Caco-2 (cell line): ENCODE measurements at regions not wholly inside any gene's neighbourhood (a gene's known extent, or its start where the extent isn't known, plus 50 kb on each side); places are given as distances from the start of the nearest gene placed in this dataset.

Experiments used
- BruUV-seq: library from RNA; stranded (reverse); fragments of 400-500 nt; replicated peaks from 2 replicates; lab custom pipeline; 2021; lab: Mats Ljungman, UMichigan
- CTCF ChIA-PET: fragments of 300-600 bp; sonication (Branson Sonifier 250); formaldehyde crosslinking; loops from one replicate; lab custom pipeline; 2022; ENCODE audit warnings: antibody characterized with exemption; lab: Charles Lee
- POLR2A ChIA-PET: fragments of 300-600 bp; sonication (Branson Sonifier 250); formaldehyde crosslinking; loops from one replicate; lab custom pipeline; 2022; ENCODE audit warnings: antibody characterized with exemption; lab: Charles Lee
- DNase-seq, 2 experiments: peaks; one replicate each; pipeline versions ENCODE4 v3.0.0 to v3.0.0-alpha.2; 2020 to 2022
- H3K27me3 ChIP-seq: replicated peaks from 2 replicates; pipeline ENCODE4 v1.6.0; 2011; ENCODE audit warnings: low read length; ENCODE audit not compliant: control insufficient read depth, insufficient read depth
- H3K36me3 ChIP-seq: 2 replicates; pipeline ENCODE4 v1.5.1; 2011; ENCODE audit warnings: low read length; ENCODE audit not compliant: control insufficient read depth, insufficient read depth
- H3K4me1 ChIP-seq: fragments of 250-450 bp; sonication (Bioruptor Pico); 2 replicates; pipeline ENCODE4 v1.5.1; 2020; ENCODE audit warnings: mild to moderate bottlenecking
- H3K4me3 ChIP-seq: 2 replicates; pipeline ENCODE4 v1.5.1; 2011; ENCODE audit warnings: low read depth, mild to moderate bottlenecking, control low read depth, low read length
- H3K9me3 ChIP-seq: fragments of 250-450 bp; sonication (Bioruptor Pico); 2 replicates; pipeline ENCODE4 v1.5.1; 2020; ENCODE audit warnings: mild to moderate bottlenecking, moderate library complexity
- H3K27ac Mint-ChIP-seq: one replicate; pipeline ENCODE4 v1.8.0; 2022; ENCODE audit warnings: mixed read lengths; ENCODE audit not compliant: unreplicated experiment
- H3K27me3 Mint-ChIP-seq: one replicate; pipeline ENCODE4 v1.8.0; 2022; ENCODE audit warnings: mixed read lengths; ENCODE audit not compliant: insufficient read depth, unreplicated experiment
- H3K36me3 Mint-ChIP-seq: one replicate; pipeline ENCODE4 v1.8.0; 2022; ENCODE audit warnings: mild to moderate bottlenecking, mixed read lengths; ENCODE audit not compliant: insufficient read depth, unreplicated experiment
- H3K4me1 Mint-ChIP-seq: one replicate; pipeline ENCODE4 v1.8.0; 2022; ENCODE audit warnings: low read depth, mixed read lengths; ENCODE audit not compliant: unreplicated experiment
- H3K4me3 Mint-ChIP-seq: one replicate; pipeline ENCODE4 v1.8.0; 2022; ENCODE audit warnings: mild to moderate bottlenecking, moderate library complexity, mixed read lengths; ENCODE audit not compliant: unreplicated experiment
- H3K9me3 Mint-ChIP-seq: one replicate; pipeline ENCODE4 v1.8.0; 2022; ENCODE audit warnings: mixed read lengths; ENCODE audit not compliant: unreplicated experiment
- intact Hi-C: fragments of 100-400 bp; cut with micrococcal nuclease; formaldehyde crosslinking; loops from one replicate; pipeline ENCODE4 v1.10.0; 2022; ENCODE audit not compliant: unreplicated experiment
- TF ChIP-seq, protein P1 (sequence below), 2 experiments: fragments of 200-600 bp in 1 of 2; IDR thresholded peaks; 1 replicate in 1 of 2; 2 replicates in 1 of 2; pipeline versions ENCODE4 v1.5.1 to v1.8.0; 2011 to 2022; ENCODE audit warnings: antibody characterized with exemption in 1 of 2, control low read depth in 1 of 2, inconsistent platforms in 1 of 2, low read depth in 1 of 2, low read length in 1 of 2, mild to moderate bottlenecking in 1 of 2, moderate library complexity in 1 of 2; ENCODE audit not compliant: insufficient read depth in 1 of 2, severe bottlenecking in 1 of 2, unreplicated experiment in 1 of 2

- ChIA-PET POLR2A (no interaction called here), CTCF (no interaction called here)
- no peak overlapping the region for H3K4me3 Mint-ChIP-seq
- H3K36me3 Mint-ChIP-seq = no peaks in the 10 kb centered on the region
- BruUV-seq = no TSS peak
- no peaks in the 10 kb centered on the region for H3K27me3 Mint-ChIP-seq
- H3K27me3 ChIP-seq = no peaks in the 10 kb centered on the region; the same call in 1 of the 2 replicates
- TF ChIP-seq, protein P1, sequence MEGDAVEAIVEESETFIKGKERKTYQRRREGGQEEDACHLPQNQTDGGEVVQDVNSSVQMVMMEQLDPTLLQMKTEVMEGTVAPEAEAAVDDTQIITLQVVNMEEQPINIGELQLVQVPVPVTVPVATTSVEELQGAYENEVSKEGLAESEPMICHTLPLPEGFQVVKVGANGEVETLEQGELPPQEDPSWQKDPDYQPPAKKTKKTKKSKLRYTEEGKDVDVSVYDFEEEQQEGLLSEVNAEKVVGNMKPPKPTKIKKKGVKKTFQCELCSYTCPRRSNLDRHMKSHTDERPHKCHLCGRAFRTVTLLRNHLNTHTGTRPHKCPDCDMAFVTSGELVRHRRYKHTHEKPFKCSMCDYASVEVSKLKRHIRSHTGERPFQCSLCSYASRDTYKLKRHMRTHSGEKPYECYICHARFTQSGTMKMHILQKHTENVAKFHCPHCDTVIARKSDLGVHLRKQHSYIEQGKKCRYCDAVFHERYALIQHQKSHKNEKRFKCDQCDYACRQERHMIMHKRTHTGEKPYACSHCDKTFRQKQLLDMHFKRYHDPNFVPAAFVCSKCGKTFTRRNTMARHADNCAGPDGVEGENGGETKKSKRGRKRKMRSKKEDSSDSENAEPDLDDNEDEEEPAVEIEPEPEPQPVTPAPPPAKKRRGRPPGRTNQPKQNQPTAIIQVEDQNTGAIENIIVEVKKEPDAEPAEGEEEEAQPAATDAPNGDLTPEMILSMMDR (IDR thresholded peaks at IDR 0.05; ENCODE audit: insufficient read depth in 1 of 2, low read depth in 1 of 2, low read length in 1 of 2, severe bottlenecking in 1 of 2, unreplicated experiment in 1 of 2) = no peak
- no peak for DNase-seq
- peaks cover 5% of the 10 kb centered on the region; the same call in 1 of the 2 replicates for H3K4me1 ChIP-seq
- intact Hi-C loops = no loop called here
- H3K36me3 ChIP-seq = no peaks in the 10 kb centered on the region
- H3K27ac Mint-ChIP-seq = no peak overlapping the region
- H3K9me3 Mint-ChIP-seq = no peaks in the 10 kb centered on the region
- H3K9me3 ChIP-seq = no peaks in the 10 kb centered on the region
- no peak overlapping the region for H3K4me3 ChIP-seq
- no peaks in the 10 kb centered on the region for H3K4me1 Mint-ChIP-seq
Observed at GRCh38 chr16:73151941-73152340, 104.0 kb upstream of the ZFHX3 start.

- Mint-ChIP-seq H3K4me3 (no peak overlapping the region), H3K27ac (no peak overlapping the region), H3K9me3 (no peaks in the 10 kb centered on the region), H3K4me1 (no peaks in the 10 kb centered on the region), H3K27me3 (no peaks in the 10 kb centered on the region), H3K36me3 (no peaks in the 10 kb centered on the region)
- no peaks in the 10 kb centered on the region for H3K9me3 ChIP-seq
- no peak for DNase-seq
- H3K4me1 ChIP-seq = peaks cover 5% of the 10 kb centered on the region; the same call in 1 of the 2 replicates
- no peaks in the 10 kb centered on the region for H3K36me3 ChIP-seq
- no peak overlapping the region for H3K4me3 ChIP-seq
- POLR2A ChIA-PET = no interaction called here
- BruUV-seq = no TSS peak
- CTCF ChIA-PET = no interaction called here
- TF ChIP-seq, protein P1 (IDR thresholded peaks at IDR 0.05; ENCODE audit: insufficient read depth in 1 of 2, low read depth in 1 of 2, low read length in 1 of 2, severe bottlenecking in 1 of 2, unreplicated experiment in 1 of 2) = no peak
- intact Hi-C loops = no loop called here
- H3K27me3 ChIP-seq = no peaks in the 10 kb centered on the region; the same call in 1 of the 2 replicates
Observed at GRCh38 chr16:73151225-73151624, 103.3 kb upstream of the ZFHX3 start.

GRCh38 chr16:73150786-73151185 is 102.9 kb upstream of the ZFHX3 start:
- ChIA-PET POLR2A (no interaction called here), CTCF (no interaction called here)
- no peaks in the 10 kb centered on the region for H3K27me3 Mint-ChIP-seq
- intact Hi-C loops = no loop called here
- no TSS peak for BruUV-seq
- TF ChIP-seq, protein P1 (IDR thresholded peaks at IDR 0.05; ENCODE audit: insufficient read depth in 1 of 2, low read depth in 1 of 2, low read length in 1 of 2, severe bottlenecking in 1 of 2, unreplicated experiment in 1 of 2) = no peak
- no peaks in the 10 kb centered on the region for H3K36me3 Mint-ChIP-seq
- no peaks in the 10 kb centered on the region for H3K4me1 Mint-ChIP-seq
- no peak overlapping the region for H3K27ac Mint-ChIP-seq
- peaks cover 5% of the 10 kb centered on the region; the same call in 1 of the 2 replicates for H3K4me1 ChIP-seq
- H3K4me3 ChIP-seq = no peak overlapping the region
- no peaks in the 10 kb centered on the region; the same call in 1 of the 2 replicates for H3K27me3 ChIP-seq
- no peak overlapping the region for H3K4me3 Mint-ChIP-seq
- H3K9me3 Mint-ChIP-seq = no peaks in the 10 kb centered on the region
- DNase-seq = no peak
- H3K36me3 ChIP-seq = no peaks in the 10 kb centered on the region
- H3K9me3 ChIP-seq = no peaks in the 10 kb centered on the region
